ENCODE measurements at regions not wholly inside any gene's neighbourhood (a gene's known extent, or its start where the extent isn't known, plus 50 kb on each side); places are given as distances from the start of the nearest gene placed in this dataset.
"Not testable (repeated sequence)": the region's sequence is repeated elsewhere in the genome, so short reads cannot be mapped to it uniquely, and the experiment has no call there.

- no peak for DNase-seq
Observed at GRCh38 chr4:149202117-149202516, 613.5 kb downstream of the IQCM start.

- no peak for DNase-seq
Observed at GRCh38 chr4:149199594-149199993, 616.0 kb downstream of the IQCM start.

GRCh38 chr4:149194061-149194460 is 621.6 kb downstream of the IQCM start:
- no peak for DNase-seq

- no peak for DNase-seq
Observed at GRCh38 chr4:149187726-149188125, 627.9 kb downstream of the IQCM start.

GRCh38 chr4:149183638-149184037 is 632.0 kb downstream of the IQCM start:
- no peak for DNase-seq

- DNase-seq, result not testable (repeated sequence)
Observed at GRCh38 chr4:149181459-149181858, 634.2 kb downstream of the IQCM start.

GRCh38 chr4:149176039-149176438 is 639.6 kb downstream of the IQCM start:
- DNase-seq, result no peak

- DNase-seq, result no peak
Observed at GRCh38 chr4:149175549-149175948, 640.1 kb downstream of the IQCM start.

- DNase-seq, result no peak
Observed at GRCh38 chr4:149173241-149174013, 642.2 kb downstream of the IQCM start.

GRCh38 chr4:149168645-149169044 is 647.0 kb downstream of the IQCM start:
- no peak for DNase-seq

GRCh38 chr4:149166876-149167275 is 648.8 kb downstream of the IQCM start:
- DNase-seq, result no peak

GRCh38 chr4:149166365-149166764 is 649.3 kb downstream of the IQCM start:
- DNase-seq, result no peak

GRCh38 chr4:149164282-149164681 is 651.4 kb downstream of the IQCM start:
- no peak for DNase-seq

- no peak for DNase-seq
Observed at GRCh38 chr4:149161247-149161646, 654.4 kb downstream of the IQCM start.

GRCh38 chr4:149160370-149160769 is 655.3 kb downstream of the IQCM start:
- no peak for DNase-seq

- DNase-seq, result no peak
Observed at GRCh38 chr4:149158817-149159216, 656.8 kb downstream of the IQCM start.

- DNase-seq, result no peak
Observed at GRCh38 chr4:149145803-149146202, 669.8 kb downstream of the IQCM start.

GRCh38 chr4:149144060-149144459 is 671.6 kb downstream of the IQCM start:
- DNase-seq, result no peak

- no peak for DNase-seq
Observed at GRCh38 chr4:149141391-149141790, 674.3 kb downstream of the IQCM start.

GRCh38 chr4:149140841-149141240 is 674.8 kb downstream of the IQCM start:
- DNase-seq, result no peak

GRCh38 chr4:149136951-149137620 is 678.6 kb downstream of the IQCM start:
- no peak for DNase-seq

GRCh38 chr4:149135062-149135461 is 680.6 kb downstream of the IQCM start:
- no peak for DNase-seq

- DNase-seq, result no peak
Observed at GRCh38 chr4:149121023-149121404, 678.8 kb upstream of the NR3C2 start.

GRCh38 chr4:149120331-149121022 is 678.3 kb upstream of the NR3C2 start:
- DNase-seq, result no peak
